Left ventricle myocardium superior (tissue), 1 donor: ENCODE measurements at regions not wholly inside any gene's neighbourhood (a gene's known extent, or its start where the extent isn't known, plus 50 kb on each side); places are given as distances from the start of the nearest gene placed in this dataset.
"Not testable (repeated sequence)": the region's sequence is repeated elsewhere in the genome, so short reads cannot be mapped to it uniquely, and the experiment has no call there.

Source experiments
- ATAC-seq: fragments of 200-7000 bp; cut with Tn5 transposase; one replicate; pipeline ENCODE4 v1.9.1; 2020; ENCODE audit warnings: mild to moderate bottlenecking, moderate library complexity
- DNase-seq: peaks from one replicate; pipeline ENCODE4 v3.0.0-alpha.2; 2020
- intact Hi-C: fragments of 100-400 bp; cut with micrococcal nuclease; formaldehyde crosslinking; loops from one replicate; pipeline ENCODE4 v1.11.0; 2022
- donor health status: DM: no; HTN: yes; CAD: no; lungs with severe emphysema.

GRCh38 chr6:78192057-78192456 is 539.2 kb downstream of the MEI4 start:
- DNase-seq: no peak
- intact Hi-C loops: no loop called here
- no peak for ATAC-seq

GRCh38 chr6:78199044-78199443 is 546.2 kb downstream of the MEI4 start:
- ATAC-seq (no peak), DNase-seq (no peak)
- intact Hi-C loops: no loop called here

- DNase-seq (no peak), ATAC-seq (no peak)
- intact Hi-C loops: no loop called here
These were observed 569.4 kb downstream of the MEI4 start for GRCh38 chr6:78222226-78222625.

GRCh38 chr6:78231002-78231401 is 578.2 kb downstream of the MEI4 start:
- intact Hi-C loops: no loop called here

GRCh38 chr6:78243519-78243918 is 590.7 kb downstream of the MEI4 start:
- ATAC-seq: no peak
- intact Hi-C loops: no loop called here

More at GRCh38 chr6:78231002-78231401, 578.2 kb downstream of the MEI4 start:
- DNase-seq (no peak), ATAC-seq (no peak)

GRCh38 chr6:78251931-78252330 is 599.1 kb downstream of the MEI4 start:
- intact Hi-C loops: loop anchor here (2.0 kb wide), 1 partner anchor 77 kb away; no protein-coding TSS in a partner anchor
- DNase-seq (no peak), ATAC-seq (no peak)

More at GRCh38 chr6:78243519-78243918, 590.7 kb downstream of the MEI4 start:
- DNase-seq: no peak

- intact Hi-C loops: loop anchor here (2.0 kb wide), 1 partner anchor 75 kb away; no protein-coding TSS in a partner anchor
- ATAC-seq: no peak
- DNase-seq: no peak
These were observed 600.8 kb downstream of the MEI4 start for GRCh38 chr6:78253618-78254017.

- ATAC-seq (no peak), DNase-seq (no peak)
- intact Hi-C loops: no loop called here
These were observed 607.1 kb downstream of the MEI4 start for GRCh38 chr6:78259935-78260334.

GRCh38 chr6:78260427-78260826 is 606.9 kb upstream of the IRAK1BP1 start:
- ATAC-seq, intact Hi-C loops: not testable (repeated sequence)

GRCh38 chr6:78268591-78269452 is 598.5 kb upstream of the IRAK1BP1 start:
- DNase-seq (no peak), ATAC-seq (no peak)
- intact Hi-C loops: no loop called here

More at GRCh38 chr6:78260427-78260826, 606.9 kb upstream of the IRAK1BP1 start:
- DNase-seq: not testable (repeated sequence)

- intact Hi-C loops: no loop called here
- ATAC-seq: no peak
- no peak for DNase-seq
These were observed 566.5 kb upstream of the IRAK1BP1 start for GRCh38 chr6:78300885-78301284.

GRCh38 chr6:78302411-78302810 is 564.9 kb upstream of the IRAK1BP1 start:
- no peak for DNase-seq
- intact Hi-C loops: no loop called here
- no peak for ATAC-seq

GRCh38 chr6:78308025-78308424 is 559.3 kb upstream of the IRAK1BP1 start:
- ATAC-seq (no peak), DNase-seq (no peak)
- intact Hi-C loops: no loop called here

- ATAC-seq: no peak
- no peak for DNase-seq
- intact Hi-C loops: no loop called here
These were observed 545.1 kb upstream of the IRAK1BP1 start for GRCh38 chr6:78322068-78322845.

- intact Hi-C loops: no loop called here
- ATAC-seq (no peak), DNase-seq (no peak)
These were observed 543.1 kb upstream of the IRAK1BP1 start for GRCh38 chr6:78324213-78324612.

GRCh38 chr6:78340755-78341154 is 526.6 kb upstream of the IRAK1BP1 start:
- intact Hi-C loops: no loop called here
- ATAC-seq (no peak), DNase-seq (no peak)

GRCh38 chr6:78345882-78346281 is 521.5 kb upstream of the IRAK1BP1 start:
- ATAC-seq: no peak
- intact Hi-C loops: no loop called here
- DNase-seq: no peak

- DNase-seq: no peak
- no peak for ATAC-seq
- intact Hi-C loops: no loop called here
These were observed 520.0 kb upstream of the IRAK1BP1 start for GRCh38 chr6:78347191-78347916.

- intact Hi-C loops: no loop called here
- ATAC-seq: no peak
- DNase-seq: no peak
These were observed 514.3 kb upstream of the IRAK1BP1 start for GRCh38 chr6:78353040-78353439.

GRCh38 chr6:78363688-78364087 is 503.7 kb upstream of the IRAK1BP1 start:
- no peak for ATAC-seq
- intact Hi-C loops: no loop called here
- DNase-seq: no peak
